Duodenal mucosa (tissue), 2 donors: ENCODE measurements at regions not wholly inside any gene's neighbourhood (a gene's known extent, or its start where the extent isn't known, plus 50 kb on each side); places are given as distances from the start of the nearest gene placed in this dataset.

Experiments
- H3K27ac ChIP-seq: one replicate; pipeline ENCODE4 v1.7.0; 2013; ENCODE audit warnings: low read depth, low read length
- H3K27me3 ChIP-seq, 2 donors: one replicate each; pipeline ENCODE4 v1.7.0; 2013; ENCODE audit warnings: low read length in 2 of 2, control low read depth in 1 of 2; ENCODE audit not compliant: insufficient read depth in 2 of 2, control insufficient read depth in 1 of 2
- H3K36me3 ChIP-seq, 2 donors: one replicate each; pipeline ENCODE4 v1.7.0; 2013; ENCODE audit warnings: low read length in 2 of 2, control low read depth in 1 of 2; ENCODE audit not compliant: insufficient read depth in 2 of 2, control insufficient read depth in 1 of 2
- H3K4me1 ChIP-seq, 2 donors: one replicate each; pipeline ENCODE4 v1.7.0; 2013; ENCODE audit warnings: low read length in 2 of 2, control low read depth in 1 of 2; ENCODE audit not compliant: insufficient read depth in 2 of 2, control insufficient read depth in 1 of 2
- H3K4me3 ChIP-seq, 2 donors: one replicate each; pipeline ENCODE4 v1.7.0; 2013; ENCODE audit warnings: low read length in 2 of 2, low read depth in 1 of 2
- H3K9ac ChIP-seq, 2 donors: one replicate each; pipeline ENCODE4 v1.7.0; 2013; ENCODE audit warnings: low read length in 2 of 2, low read depth in 1 of 2
- H3K9me3 ChIP-seq, 2 donors: one replicate each; pipeline ENCODE4 v1.7.0; 2013; ENCODE audit warnings: low read length in 2 of 2, control low read depth in 1 of 2; ENCODE audit not compliant: control insufficient read depth in 1 of 2

GRCh38 chr2:13616059-13616458 is 899.3 kb downstream of the TRIB2 start:
- no peaks in the 10 kb centered on the region for H3K36me3 ChIP-seq

GRCh38 chr2:13616616-13617015 is 899.9 kb downstream of the TRIB2 start:
- Histone ChIP-seq H3K27ac (no peak overlapping the region), H3K36me3 (no peaks in the 10 kb centered on the region), H3K27me3 (no peaks in the 10 kb centered on the region), H3K4me3 (no peak overlapping the region), H3K9ac (no peak overlapping the region), H3K4me1 (no peaks in the 10 kb centered on the region), H3K9me3 (peaks cover 0 to 2% of the 10 kb centered on the region in 2 donors)

More at GRCh38 chr2:13616059-13616458, 899.3 kb downstream of the TRIB2 start:
- Histone ChIP-seq H3K4me3 (no peak overlapping the region), H3K27me3 (no peaks in the 10 kb centered on the region), H3K9ac (no peak overlapping the region), H3K27ac (no peak overlapping the region), H3K4me1 (no peaks in the 10 kb centered on the region), H3K9me3 (peaks cover 0 to 2% of the 10 kb centered on the region in 2 donors)

DNA sequence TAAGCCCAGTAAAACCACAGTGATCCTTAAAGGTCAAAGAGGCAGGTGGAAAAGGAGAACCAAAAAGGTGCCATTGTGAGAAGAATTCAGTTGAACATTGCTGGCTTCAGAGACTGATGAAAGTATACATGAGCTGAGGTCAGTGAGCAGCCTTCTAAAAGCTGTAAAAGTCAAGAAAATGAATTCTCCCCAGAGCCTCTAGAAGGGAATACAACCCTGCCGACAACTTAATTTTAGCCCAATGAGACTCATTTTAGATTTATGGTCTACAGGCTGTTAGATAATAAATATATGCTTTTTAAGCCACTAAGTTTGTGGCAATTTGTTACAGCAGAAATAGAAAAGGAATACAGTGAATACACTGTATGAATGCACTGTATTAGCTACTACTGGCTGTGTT is 911.4 kb downstream of the TRIB2 start:
- Histone ChIP-seq H3K27ac (no peak overlapping the region), H3K36me3 (no peaks in the 10 kb centered on the region), H3K4me3 (no peak overlapping the region), H3K9me3 (no peaks in the 10 kb centered on the region), H3K27me3 (no peaks in the 10 kb centered on the region), H3K9ac (no peak overlapping the region), H3K4me1 (no peaks in the 10 kb centered on the region)

GRCh38 chr2:13638181-13638580 is 921.4 kb downstream of the TRIB2 start:
- Histone ChIP-seq H3K9me3 (peaks cover 0 to 2% of the 10 kb centered on the region in 2 donors), H3K9ac (no peak overlapping the region), H3K27me3 (no peaks in the 10 kb centered on the region), H3K36me3 (no peaks in the 10 kb centered on the region), H3K4me1 (no peaks in the 10 kb centered on the region), H3K4me3 (no peak overlapping the region), H3K27ac (no peak overlapping the region)

- Histone ChIP-seq H3K4me3 (no peak overlapping the region), H3K27me3 (no peaks in the 10 kb centered on the region), H3K36me3 (no peaks in the 10 kb centered on the region), H3K27ac (no peak overlapping the region), H3K4me1 (no peaks in the 10 kb centered on the region), H3K9me3 (peaks cover 5 to 11% of the 10 kb centered on the region in 2 donors), H3K9ac (no peak overlapping the region)
These were observed 933.2 kb downstream of the TRIB2 start for GRCh38 chr2:13649918-13650317.

GRCh38 chr2:13650586-13651180 is 933.9 kb downstream of the TRIB2 start:
- Histone ChIP-seq H3K27me3 (no peaks in the 10 kb centered on the region), H3K4me1 (no peaks in the 10 kb centered on the region), H3K4me3 (no peak overlapping the region), H3K9ac (no peak overlapping the region), H3K27ac (no peak overlapping the region), H3K36me3 (no peaks in the 10 kb centered on the region), H3K9me3 (peaks cover 5 to 11% of the 10 kb centered on the region in 2 donors)

DNA sequence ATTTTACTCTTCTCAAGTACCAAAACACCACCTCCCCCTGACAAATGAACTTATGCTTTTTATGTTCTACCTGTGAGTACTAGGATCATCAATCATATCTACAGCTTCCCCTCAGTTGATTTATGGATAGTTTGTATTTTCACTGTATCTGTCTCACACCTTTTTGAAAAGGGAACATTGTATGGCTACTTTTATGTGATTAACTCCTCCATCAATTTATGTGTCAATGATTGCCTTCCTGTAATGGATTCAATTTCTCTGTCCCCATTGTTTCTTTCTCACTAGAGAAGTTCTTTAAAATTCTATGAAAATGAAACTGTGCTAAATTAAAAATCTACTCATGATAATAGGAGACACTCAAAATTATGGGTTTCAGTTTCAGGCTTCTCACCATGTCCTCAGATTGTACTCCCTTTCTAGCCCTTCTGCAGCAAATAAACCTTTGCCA is 935.0 kb downstream of the TRIB2 start:
- peaks cover 5 to 8% of the 10 kb centered on the region in 2 donors for H3K9me3 ChIP-seq
- no peak overlapping the region for H3K9ac ChIP-seq
- H3K27me3 ChIP-seq: no peaks in the 10 kb centered on the region
- H3K36me3 ChIP-seq: no peaks in the 10 kb centered on the region
- H3K27ac ChIP-seq: no peak overlapping the region
- no peaks in the 10 kb centered on the region for H3K4me1 ChIP-seq
- H3K4me3 ChIP-seq: no peak overlapping the region

GRCh38 chr2:13652531-13653313 is 936.0 kb downstream of the TRIB2 start:
- Histone ChIP-seq H3K9me3 (peaks cover 5 to 8% of the 10 kb centered on the region in 2 donors), H3K4me3 (no peak overlapping the region), H3K27me3 (no peaks in the 10 kb centered on the region), H3K27ac (no peak overlapping the region), H3K4me1 (no peaks in the 10 kb centered on the region), H3K36me3 (no peaks in the 10 kb centered on the region), H3K9ac (no peak overlapping the region)

GRCh38 chr2:13654416-13654815 is 937.7 kb downstream of the TRIB2 start:
- no peak overlapping the region for H3K9ac ChIP-seq
- H3K36me3 ChIP-seq: no peaks in the 10 kb centered on the region
- no peak overlapping the region for H3K27ac ChIP-seq
- H3K9me3 ChIP-seq: peaks cover 5 to 8% of the 10 kb centered on the region in 2 donors
- no peaks in the 10 kb centered on the region for H3K4me1 ChIP-seq
- H3K4me3 ChIP-seq: no peak overlapping the region
- no peaks in the 10 kb centered on the region for H3K27me3 ChIP-seq

DNA sequence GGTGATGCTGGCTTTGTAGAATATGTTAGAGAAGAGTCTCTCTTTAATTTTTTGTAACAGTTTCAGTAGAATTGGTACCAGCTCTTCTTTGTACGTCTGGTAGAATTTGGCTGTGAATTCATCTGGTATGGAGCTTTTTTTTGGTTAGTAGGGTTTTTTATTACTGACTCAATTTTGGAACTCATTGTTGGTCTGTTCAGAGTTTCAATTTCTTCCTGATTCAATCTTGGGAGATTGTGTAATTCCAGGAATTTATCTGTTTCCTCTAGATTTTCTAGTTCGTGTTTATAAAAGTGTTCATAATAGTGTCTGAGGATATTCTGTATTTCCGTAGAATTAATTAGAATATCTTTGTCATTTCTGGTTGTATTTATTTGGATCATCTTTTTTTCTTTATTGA is 943.5 kb downstream of the TRIB2 start:
- Histone ChIP-seq H3K9ac (no peak overlapping the region), H3K36me3 (no peaks in the 10 kb centered on the region), H3K9me3 (no peaks in the 10 kb centered on the region), H3K4me3 (no peak overlapping the region), H3K27ac (no peak overlapping the region), H3K4me1 (no peaks in the 10 kb centered on the region), H3K27me3 (no peaks in the 10 kb centered on the region)
